ENCODE measurements at regions not wholly inside any gene's neighbourhood (a gene's known extent, or its start where the extent isn't known, plus 50 kb on each side); places are given as distances from the start of the nearest gene placed in this dataset.
"Not testable (repeated sequence)": the region's sequence is repeated elsewhere in the genome, so short reads cannot be mapped to it uniquely, and the experiment has no call there.

DNA sequence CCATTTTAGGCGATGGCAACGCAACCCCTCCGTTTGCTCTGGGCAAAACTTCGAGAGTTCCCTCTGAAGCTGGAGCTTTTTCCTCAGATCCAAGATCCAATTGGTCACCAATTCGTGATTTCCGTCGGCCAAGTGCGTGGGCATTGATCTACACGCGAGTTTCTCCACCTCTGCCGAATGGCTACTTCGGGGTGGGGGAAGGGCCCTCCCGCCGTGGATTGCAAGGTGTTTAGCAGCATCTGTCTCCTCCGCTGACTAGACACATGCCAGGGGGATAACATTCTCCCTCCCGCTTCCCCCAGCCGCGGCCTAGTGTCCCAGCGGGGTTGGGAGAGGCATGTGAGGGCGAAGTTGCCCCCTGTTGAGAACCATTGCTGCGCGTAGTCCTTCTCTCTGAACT, 120.6 kb downstream of the PPIAL4A start:
- TF ChIP-seq, protein P1, sequence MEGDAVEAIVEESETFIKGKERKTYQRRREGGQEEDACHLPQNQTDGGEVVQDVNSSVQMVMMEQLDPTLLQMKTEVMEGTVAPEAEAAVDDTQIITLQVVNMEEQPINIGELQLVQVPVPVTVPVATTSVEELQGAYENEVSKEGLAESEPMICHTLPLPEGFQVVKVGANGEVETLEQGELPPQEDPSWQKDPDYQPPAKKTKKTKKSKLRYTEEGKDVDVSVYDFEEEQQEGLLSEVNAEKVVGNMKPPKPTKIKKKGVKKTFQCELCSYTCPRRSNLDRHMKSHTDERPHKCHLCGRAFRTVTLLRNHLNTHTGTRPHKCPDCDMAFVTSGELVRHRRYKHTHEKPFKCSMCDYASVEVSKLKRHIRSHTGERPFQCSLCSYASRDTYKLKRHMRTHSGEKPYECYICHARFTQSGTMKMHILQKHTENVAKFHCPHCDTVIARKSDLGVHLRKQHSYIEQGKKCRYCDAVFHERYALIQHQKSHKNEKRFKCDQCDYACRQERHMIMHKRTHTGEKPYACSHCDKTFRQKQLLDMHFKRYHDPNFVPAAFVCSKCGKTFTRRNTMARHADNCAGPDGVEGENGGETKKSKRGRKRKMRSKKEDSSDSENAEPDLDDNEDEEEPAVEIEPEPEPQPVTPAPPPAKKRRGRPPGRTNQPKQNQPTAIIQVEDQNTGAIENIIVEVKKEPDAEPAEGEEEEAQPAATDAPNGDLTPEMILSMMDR (conservative IDR thresholded peaks at IDR 0.05 in 1 of 2, IDR thresholded peaks at IDR 0.05 in 1 of 2; ENCODE audit: extremely low read depth in 1 of 2, insufficient read depth in 1 of 2, low read depth in 1 of 2, low read length in 2 of 2): not testable (repeated sequence)
- TF ChIP-seq EZH2 (IDR thresholded peaks at IDR 0.05; ENCODE audit: borderline replicate concordance, low read length): not testable (repeated sequence)

Data from mammary epithelial cell (primary cell).